T-cell (primary cell): ENCODE measurements at regions not wholly inside any gene's neighbourhood (a gene's known extent, or its start where the extent isn't known, plus 50 kb on each side); places are given as distances from the start of the nearest gene placed in this dataset.
"Not testable (repeated sequence)": the region's sequence is repeated elsewhere in the genome, so short reads cannot be mapped to it uniquely, and the experiment has no call there.

Source experiments
- ATAC-seq, 4 experiments: fragments of 200-7000 bp in 3 of 4; fragments of 150-1000 bp in 1 of 4; cut with Tn5 transposase; replicated peaks in 1 of 4; 1 replicate in 3 of 4; 2 replicates in 1 of 4; pipeline ENCODE4 v1.10.0; 2021; ENCODE audit warnings: moderate library complexity in 3 of 4, mild to moderate bottlenecking in 2 of 4, moderate number of reproducible peaks in 1 of 4
- CTCF ChIA-PET, 2 donors: fragments of 300-600 bp; sonication (Branson Sonifier 250); formaldehyde crosslinking; loops; one replicate each; lab custom pipeline; 2022; ENCODE audit warnings: antibody characterized with exemption in 2 of 2; lab: Charles Lee
- POLR2A ChIA-PET, 2 donors: fragments of 300-600 bp; sonication (Branson Sonifier 250); formaldehyde crosslinking; loops; one replicate each; lab custom pipeline; 2022; ENCODE audit warnings: antibody characterized with exemption in 2 of 2; lab: Charles Lee
- DNase-seq, 35 experiments: peaks; one replicate each; pipeline versions ENCODE4 v3.0.0 to v3.0.0-alpha.2; 2013 to 2023
- H3K27ac ChIP-seq: one replicate; pipeline ENCODE4 v1.5.1; 2013; ENCODE audit warnings: low read length
- H3K27me3 ChIP-seq, 2 experiments: replicated peaks in 1 of 2; 1 replicate in 1 of 2; 2 replicates in 1 of 2; pipeline versions ENCODE4 v1.6.1 to v1.7.0; 2013; ENCODE audit warnings: low read length in 1 of 2, mixed read lengths in 1 of 2; ENCODE audit not compliant: control insufficient read depth in 2 of 2, insufficient read depth in 2 of 2; ENCODE audit errors: extremely low read depth in 1 of 2
- H3K36me3 ChIP-seq, 2 donors: 1 replicate in 1 of 2; 2 replicates in 1 of 2; pipeline versions ENCODE4 v1.6.1 to v1.7.0; 2013; ENCODE audit warnings: low read length in 1 of 2; ENCODE audit not compliant: control insufficient read depth in 2 of 2, insufficient read depth in 1 of 2; ENCODE audit errors: extremely low read depth in 1 of 2
- H3K4me1 ChIP-seq, 2 experiments: 1 replicate in 1 of 2; 2 replicates in 1 of 2; pipeline versions ENCODE4 v1.6.1 to v1.7.0; 2013; ENCODE audit warnings: low read length in 2 of 2, mixed read lengths in 1 of 2; ENCODE audit not compliant: insufficient read depth in 2 of 2, control insufficient read depth in 1 of 2; ENCODE audit errors: extremely low read depth in 1 of 2
- H3K4me3 ChIP-seq, 2 donors: 1 replicate in 1 of 2; 2 replicates in 1 of 2; pipeline versions ENCODE4 v1.5.1 to v1.7.0; 2013; ENCODE audit warnings: mild to moderate bottlenecking in 2 of 2, low read length in 1 of 2, moderate library complexity in 1 of 2; ENCODE audit not compliant: control insufficient read depth in 1 of 2; ENCODE audit errors: extremely low read depth in 1 of 2
- H3K9me3 ChIP-seq: 2 replicates; pipeline ENCODE4 v1.7.0; 2013
- H3K27ac Mint-ChIP-seq, 2 donors: one replicate each; pipeline ENCODE4 v1.8.0; 2020 to 2021; ENCODE audit warnings: mild to moderate bottlenecking in 2 of 2, mixed read lengths in 2 of 2
- H3K27me3 Mint-ChIP-seq, 2 donors: one replicate each; pipeline ENCODE4 v1.8.0; 2021 to 2022; ENCODE audit warnings: mixed read lengths in 2 of 2
- H3K36me3 Mint-ChIP-seq: one replicate; pipeline ENCODE4 v1.8.0; 2021; ENCODE audit warnings: mixed read lengths
- H3K4me1 Mint-ChIP-seq, 3 donors: one replicate each; pipeline ENCODE4 v1.8.0; 2020 to 2022; ENCODE audit warnings: mixed read lengths in 3 of 3, mild to moderate bottlenecking in 1 of 3
- H3K4me3 Mint-ChIP-seq, 3 donors: one replicate each; pipeline ENCODE4 v1.8.0; 2020 to 2022; ENCODE audit warnings: mild to moderate bottlenecking in 3 of 3, mixed read lengths in 3 of 3, moderate library complexity in 3 of 3
- H3K9me3 Mint-ChIP-seq, 3 donors: one replicate each; pipeline ENCODE4 v1.8.0; 2020 to 2022; ENCODE audit warnings: mixed read lengths in 3 of 3
- WGBS: methylation state at CpG from one replicate; pipeline ENCODE4 v1.1.5; 2013; ENCODE audit warnings: missing lambda C conversion rate; ENCODE audit not compliant: insufficient coverage; 5-methylcytosine and 5-hydroxymethylcytosine counted together

DNA sequence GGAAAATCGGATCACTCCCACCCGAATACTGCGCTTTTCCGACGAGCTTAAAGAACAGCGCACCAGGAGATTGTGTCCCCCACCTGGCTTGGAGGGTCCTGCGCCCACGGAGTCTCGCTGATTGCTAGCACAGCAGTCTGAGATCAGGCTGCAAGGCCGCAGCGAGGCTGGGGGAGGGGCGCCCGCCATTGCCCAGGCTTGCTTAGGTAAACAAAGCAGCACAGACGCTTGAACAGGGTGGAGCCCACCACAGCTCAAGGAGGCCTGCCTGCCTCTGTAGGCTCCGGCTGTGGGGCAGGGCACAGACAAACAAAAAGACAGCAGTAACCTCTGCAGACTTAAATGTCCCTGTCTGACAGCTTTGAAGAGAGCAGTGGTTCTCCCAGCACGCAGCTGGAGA is 413.4 kb downstream of the MAGEE1 start:
- H3K27ac ChIP-seq, H3K4me1 Mint-ChIP-seq, H3K36me3 Mint-ChIP-seq, H3K4me1 ChIP-seq, H3K9me3 Mint-ChIP-seq, H3K4me3 Mint-ChIP-seq, H3K4me3 ChIP-seq, H3K36me3 ChIP-seq, H3K27me3 ChIP-seq, DNase-seq, POLR2A ChIA-PET, ATAC-seq, H3K27ac Mint-ChIP-seq, CTCF ChIA-PET, H3K9me3 ChIP-seq: not testable (repeated sequence)
- H3K27me3 Mint-ChIP-seq: peaks cover 8 to 40% of the 10 kb centered on the region in 2 donors
- WGBS: 68% methylated on average over 5 of the region's 16 CpGs

- Histone ChIP-seq H3K9me3 (no peaks in the 10 kb centered on the region), H3K27ac (no peak overlapping the region), H3K36me3 (no peaks in the 10 kb centered on the region), H3K4me3 (no peak overlapping the region), H3K4me1 (no peaks in the 10 kb centered on the region), H3K27me3 (no peaks in the 10 kb centered on the region)
- ChIA-PET POLR2A (no interaction called here), CTCF (no interaction called here)
- Mint-ChIP-seq H3K27ac (no peak overlapping the region), H3K9me3 (peaks cover 1 to 7% (median 3%) of the 10 kb centered on the region in 3 donors), H3K4me1 (no peaks in the 10 kb centered on the region), H3K4me3 (no peak overlapping the region), H3K27me3 (peaks cover 0 to 6% of the 10 kb centered on the region in 2 donors), H3K36me3 (no peaks in the 10 kb centered on the region)
- 63% methylated on average over 3 of the region's 4 CpGs for WGBS
- DNase-seq: no peak
- no peak for ATAC-seq
Measured at GRCh38 chrX:76850851-76851250, 423.3 kb downstream of the MAGEE1 start.

DNA sequence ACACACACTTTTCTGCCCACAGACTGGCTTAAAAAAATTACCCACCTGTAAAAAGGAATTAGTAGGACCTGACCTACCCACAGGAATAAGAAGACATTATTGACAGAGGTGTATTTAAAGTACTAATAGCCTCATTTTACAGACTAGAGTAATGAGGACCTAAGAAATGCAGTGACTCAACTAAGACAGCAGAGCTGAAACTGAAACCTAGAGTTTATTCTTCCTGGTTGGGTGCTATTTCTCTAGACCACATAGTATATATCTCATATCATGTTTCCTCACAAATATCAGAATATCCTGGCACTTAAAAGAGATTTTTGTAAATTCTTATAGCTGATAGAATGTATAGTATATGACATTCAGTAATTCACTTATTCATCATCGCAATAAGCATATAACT is 435.0 kb downstream of the MAGEE1 start:
- CTCF ChIA-PET: no interaction called here
- Histone ChIP-seq H3K9me3 (no peaks in the 10 kb centered on the region), H3K4me1 (no peaks in the 10 kb centered on the region), H3K4me3 (no peak overlapping the region), H3K27ac (no peak overlapping the region), H3K27me3 (no peaks in the 10 kb centered on the region), H3K36me3 (no peaks in the 10 kb centered on the region)
- H3K27me3 Mint-ChIP-seq: peaks cover 4 to 12% of the 10 kb centered on the region in 2 donors
- no peaks in the 10 kb centered on the region for H3K4me1 Mint-ChIP-seq
- no peaks in the 10 kb centered on the region for H3K9me3 Mint-ChIP-seq
- H3K27ac Mint-ChIP-seq: no peak overlapping the region
- WGBS: no CpG with 5 or more reads among the region's 1 CpG
- H3K4me3 Mint-ChIP-seq: no peak overlapping the region
- no peaks in the 10 kb centered on the region for H3K36me3 Mint-ChIP-seq
- POLR2A ChIA-PET: no interaction called here
- ATAC-seq (no peak), DNase-seq (no peak)

- H3K4me3 ChIP-seq: no peak overlapping the region
- no CpG with 5 or more reads among the region's 2 CpGs for WGBS
- H3K27me3 Mint-ChIP-seq: peaks cover 0 to 17% of the 10 kb centered on the region in 2 donors
Measured at GRCh38 chrX:76893930-76894329, 466.4 kb downstream of the MAGEE1 start.

GRCh38 chrX:76915836-76916235 is 488.3 kb downstream of the MAGEE1 start:
- CTCF ChIA-PET: no interaction called here
- Mint-ChIP-seq H3K27me3 (peaks cover 0 to 12% of the 10 kb centered on the region in 2 donors), H3K4me1 (no peaks in the 10 kb centered on the region), H3K27ac (no peak overlapping the region), H3K36me3 (no peaks in the 10 kb centered on the region), H3K4me3 (no peak overlapping the region), H3K9me3 (peaks cover 5 to 12% (median 9%) of the 10 kb centered on the region in 3 donors)
- Histone ChIP-seq H3K36me3 (no peaks in the 10 kb centered on the region), H3K27me3 (no peaks in the 10 kb centered on the region), H3K27ac (no peak overlapping the region), H3K4me3 (no peak overlapping the region), H3K9me3 (no peaks in the 10 kb centered on the region), H3K4me1 (no peaks in the 10 kb centered on the region)
- no peak for DNase-seq
- no CpG with 5 or more reads among the region's 4 CpGs for WGBS
- no peak for ATAC-seq
- POLR2A ChIA-PET: no interaction called here

More at GRCh38 chrX:76893930-76894329, 466.4 kb downstream of the MAGEE1 start:
- Mint-ChIP-seq H3K4me3 (no peak overlapping the region), H3K27ac (no peak overlapping the region), H3K9me3 (peaks cover 0 to 4% (median 2%) of the 10 kb centered on the region in 3 donors), H3K4me1 (no peaks in the 10 kb centered on the region), H3K36me3 (no peaks in the 10 kb centered on the region)
- DNase-seq (no peak), ATAC-seq (no peak)
- Histone ChIP-seq H3K9me3 (no peaks in the 10 kb centered on the region), H3K27ac (no peak overlapping the region), H3K27me3 (no peaks in the 10 kb centered on the region), H3K4me1 (no peaks in the 10 kb centered on the region), H3K36me3 (no peaks in the 10 kb centered on the region)
- ChIA-PET POLR2A (no interaction called here), CTCF (no interaction called here)

GRCh38 chrX:76918033-76918432 is 490.5 kb downstream of the MAGEE1 start:
- Histone ChIP-seq H3K36me3 (no peaks in the 10 kb centered on the region), H3K4me1 (no peaks in the 10 kb centered on the region), H3K27me3 (no peaks in the 10 kb centered on the region), H3K27ac (no peak overlapping the region), H3K9me3 (no peaks in the 10 kb centered on the region), H3K4me3 (no peak overlapping the region)
- WGBS: no CpG with 5 or more reads among the region's 1 CpG
- Mint-ChIP-seq H3K4me3 (no peak overlapping the region), H3K36me3 (no peaks in the 10 kb centered on the region), H3K9me3 (peaks cover 0 to 4% (median 3%) of the 10 kb centered on the region in 3 donors), H3K4me1 (no peaks in the 10 kb centered on the region), H3K27ac (no peak overlapping the region), H3K27me3 (peaks cover 0 to 18% of the 10 kb centered on the region in 2 donors)
- ATAC-seq (no peak), DNase-seq (no peak)
- CTCF ChIA-PET: no interaction called here
- POLR2A ChIA-PET: no interaction called here

DNA sequence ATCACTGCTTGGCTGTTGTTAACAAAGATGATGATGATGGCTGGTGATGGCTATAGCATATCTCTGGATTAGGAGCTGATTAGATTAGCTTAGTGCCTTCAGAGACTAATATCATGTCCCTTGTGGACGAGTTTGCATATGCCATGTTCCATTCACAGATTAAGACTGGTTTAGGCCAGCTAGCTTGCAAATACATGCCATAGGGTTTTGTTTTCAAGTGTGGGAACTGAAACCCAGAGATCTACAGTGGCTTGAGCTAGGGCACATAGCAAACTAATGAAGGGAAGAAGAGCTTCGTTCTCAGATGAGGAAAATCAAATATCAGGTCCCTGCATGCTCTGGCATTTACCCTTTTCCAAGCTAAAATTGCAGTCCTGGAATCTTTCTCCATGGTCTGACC is 492.3 kb downstream of the MAGEE1 start:
- no peak overlapping the region for H3K27ac ChIP-seq
- no peaks in the 10 kb centered on the region for H3K4me1 ChIP-seq
- WGBS: no CpG with 5 or more reads among the region's 2 CpGs
- no peaks in the 10 kb centered on the region for H3K9me3 Mint-ChIP-seq
- ChIA-PET CTCF (no interaction called here), POLR2A (no interaction called here)
- H3K36me3 ChIP-seq: no peaks in the 10 kb centered on the region
- no peak overlapping the region for H3K4me3 Mint-ChIP-seq
- H3K27me3 Mint-ChIP-seq: peaks cover 0 to 22% of the 10 kb centered on the region in 2 donors
- H3K27ac Mint-ChIP-seq: no peak overlapping the region
- no peak for DNase-seq
- H3K4me1 Mint-ChIP-seq: no peaks in the 10 kb centered on the region
- no peaks in the 10 kb centered on the region for H3K27me3 ChIP-seq
- no peak overlapping the region for H3K4me3 ChIP-seq
- H3K9me3 ChIP-seq: no peaks in the 10 kb centered on the region
- ATAC-seq: no peak
- no peaks in the 10 kb centered on the region for H3K36me3 Mint-ChIP-seq
